GM23338 (cell line): ENCODE measurements at regions not wholly inside any gene's neighbourhood (a gene's known extent, or its start where the extent isn't known, plus 50 kb on each side); places are given as distances from the start of the nearest gene placed in this dataset.

ENCODE experiments used
- ETS1 ChIP-seq: IDR thresholded peaks from 2 replicates; pipeline ENCODE4 v1.6.1; 2016; ENCODE audit warnings: antibody characterized with exemption
- EZH2 ChIP-seq: fragments of 200-600 bp; sonication (generic); IDR thresholded peaks from one replicate; pipeline ENCODE4 v1.8.0; 2017; ENCODE audit warnings: antibody characterized with exemption, mild to moderate bottlenecking, low read depth; ENCODE audit not compliant: unreplicated experiment
- EZH2phosphoT487 ChIP-seq: fragments of 200-600 bp; sonication (generic); IDR thresholded peaks from one replicate; pipeline ENCODE4 v1.8.1; 2018; ENCODE audit warnings: antibody characterized with exemption; ENCODE audit not compliant: unreplicated experiment
- JUNB ChIP-seq: IDR thresholded peaks from one replicate; pipeline ENCODE4 v1.6.1; 2016; ENCODE audit warnings: antibody characterized with exemption; ENCODE audit not compliant: unreplicated experiment
- NANOG ChIP-seq: IDR thresholded peaks from 2 replicates; pipeline ENCODE4 v1.6.1; 2016; ENCODE audit warnings: antibody characterized with exemption, borderline replicate concordance
- POLR2AphosphoS5 ChIP-seq: IDR thresholded peaks from 2 replicates; pipeline ENCODE4 v1.6.1; 2016; ENCODE audit warnings: antibody characterized with exemption, low read depth
- STAT1 ChIP-seq: IDR thresholded peaks from one replicate; pipeline ENCODE4 v1.6.1; 2016; ENCODE audit warnings: antibody characterized with exemption; ENCODE audit not compliant: unreplicated experiment
- ZNF331 ChIP-seq: fragments of 250-450 bp; sonication (Bioruptor Pico); IDR thresholded peaks from 2 replicates; pipeline ENCODE4 v1.5.0; 2020; ENCODE audit warnings: low read depth, mild to moderate bottlenecking, moderate library complexity
- ZNF462 ChIP-seq: fragments of 250-450 bp; sonication (Bioruptor Pico); IDR thresholded peaks from 2 replicates; pipeline ENCODE4 v1.5.0; 2020; ENCODE audit warnings: mild to moderate bottlenecking, moderate library complexity
- TF ChIP-seq, protein P1 (sequence below): IDR thresholded peaks from one replicate; pipeline ENCODE4 v1.6.1; 2018; ENCODE audit warnings: antibody characterized with exemption; ENCODE audit not compliant: unreplicated experiment

GRCh38 chr1:226470921-226471866 lies 63.3 kb upstream of the PARP1 start (continued):
- TF ChIP-seq ZNF462 (no peak), NANOG (no peak), POLR2AphosphoS5 (no peak), STAT1 (no peak), EZH2 (no peak), EZH2phosphoT487 (no peak), ZNF331 (no peak), JUNB (no peak), ETS1 (no peak)
- TF ChIP-seq, protein P1, sequence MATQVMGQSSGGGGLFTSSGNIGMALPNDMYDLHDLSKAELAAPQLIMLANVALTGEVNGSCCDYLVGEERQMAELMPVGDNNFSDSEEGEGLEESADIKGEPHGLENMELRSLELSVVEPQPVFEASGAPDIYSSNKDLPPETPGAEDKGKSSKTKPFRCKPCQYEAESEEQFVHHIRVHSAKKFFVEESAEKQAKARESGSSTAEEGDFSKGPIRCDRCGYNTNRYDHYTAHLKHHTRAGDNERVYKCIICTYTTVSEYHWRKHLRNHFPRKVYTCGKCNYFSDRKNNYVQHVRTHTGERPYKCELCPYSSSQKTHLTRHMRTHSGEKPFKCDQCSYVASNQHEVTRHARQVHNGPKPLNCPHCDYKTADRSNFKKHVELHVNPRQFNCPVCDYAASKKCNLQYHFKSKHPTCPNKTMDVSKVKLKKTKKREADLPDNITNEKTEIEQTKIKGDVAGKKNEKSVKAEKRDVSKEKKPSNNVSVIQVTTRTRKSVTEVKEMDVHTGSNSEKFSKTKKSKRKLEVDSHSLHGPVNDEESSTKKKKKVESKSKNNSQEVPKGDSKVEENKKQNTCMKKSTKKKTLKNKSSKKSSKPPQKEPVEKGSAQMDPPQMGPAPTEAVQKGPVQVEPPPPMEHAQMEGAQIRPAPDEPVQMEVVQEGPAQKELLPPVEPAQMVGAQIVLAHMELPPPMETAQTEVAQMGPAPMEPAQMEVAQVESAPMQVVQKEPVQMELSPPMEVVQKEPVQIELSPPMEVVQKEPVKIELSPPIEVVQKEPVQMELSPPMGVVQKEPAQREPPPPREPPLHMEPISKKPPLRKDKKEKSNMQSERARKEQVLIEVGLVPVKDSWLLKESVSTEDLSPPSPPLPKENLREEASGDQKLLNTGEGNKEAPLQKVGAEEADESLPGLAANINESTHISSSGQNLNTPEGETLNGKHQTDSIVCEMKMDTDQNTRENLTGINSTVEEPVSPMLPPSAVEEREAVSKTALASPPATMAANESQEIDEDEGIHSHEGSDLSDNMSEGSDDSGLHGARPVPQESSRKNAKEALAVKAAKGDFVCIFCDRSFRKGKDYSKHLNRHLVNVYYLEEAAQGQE, result no peak
